Mesodermal cell (in vitro differentiated cells): ENCODE measurements at regions not wholly inside any gene's neighbourhood (a gene's known extent, or its start where the extent isn't known, plus 50 kb on each side); places are given as distances from the start of the nearest gene placed in this dataset.

Experiments
- H3K27ac ChIP-seq: 2 replicates; pipeline ENCODE4 v1.7.0; 2013; ENCODE audit warnings: mild to moderate bottlenecking, low read depth, low read length, moderate library complexity; ENCODE audit not compliant: severe bottlenecking
- H3K36me3 ChIP-seq: 2 replicates; pipeline ENCODE4 v1.7.1; 2013; ENCODE audit warnings: mild to moderate bottlenecking, low read length, moderate library complexity; ENCODE audit not compliant: control insufficient read depth, insufficient read depth
- H3K4me1 ChIP-seq: one replicate; pipeline ENCODE4 v1.7.1; 2013; ENCODE audit warnings: mild to moderate bottlenecking, low read length; ENCODE audit not compliant: insufficient read depth, control insufficient read depth, poor library complexity, severe bottlenecking
- H3K4me3 ChIP-seq: 2 replicates; pipeline ENCODE4 v1.7.0; 2013; ENCODE audit warnings: low read length, control low read depth, mild to moderate bottlenecking; ENCODE audit not compliant: insufficient read depth, poor library complexity, severe bottlenecking; ENCODE audit errors: extremely low read depth
- H3K9me3 ChIP-seq: 2 replicates; pipeline ENCODE4 v1.7.1; 2013; ENCODE audit warnings: mild to moderate bottlenecking, low read length, moderate library complexity; ENCODE audit not compliant: control insufficient read depth
- WGBS, 2 experiments: methylation state at CpG; one replicate each; pipeline ENCODE4 v1.1.5; 2013; ENCODE audit warnings: missing lambda C conversion rate in 2 of 2; ENCODE audit not compliant: insufficient coverage in 2 of 2; 5-methylcytosine and 5-hydroxymethylcytosine counted together

GRCh38 chr21:25362375-25363267, 244.7 kb downstream of the MRPL39 start:
- Histone ChIP-seq H3K27ac (no peak overlapping the region), H3K4me3 (no peak overlapping the region), H3K4me1 (no peaks in the 10 kb centered on the region), H3K9me3 (no peaks in the 10 kb centered on the region), H3K36me3 (no peaks in the 10 kb centered on the region)
- WGBS, 2 experiments, result 93 to 95% methylated on average over 9 to 10 of the region's 15 CpGs

- no peak overlapping the region for H3K27ac ChIP-seq
- H3K9me3 ChIP-seq, result no peaks in the 10 kb centered on the region
- no peaks in the 10 kb centered on the region for H3K4me1 ChIP-seq
- H3K4me3 ChIP-seq, result no peak overlapping the region
- no peaks in the 10 kb centered on the region for H3K36me3 ChIP-seq
- 94 to 96% methylated on average over 20 to 23 of the region's 28 CpGs for WGBS, 2 experiments
These were observed 245.5 kb downstream of the MRPL39 start for GRCh38 chr21:25361765-25362164.

GRCh38 chr21:25361097-25361496, 246.2 kb downstream of the MRPL39 start:
- Histone ChIP-seq H3K9me3 (no peaks in the 10 kb centered on the region), H3K27ac (no peak overlapping the region), H3K4me1 (no peaks in the 10 kb centered on the region), H3K4me3 (no peak overlapping the region), H3K36me3 (no peaks in the 10 kb centered on the region)
- no CpG with 5 or more reads among the region's 1 CpG for WGBS, 2 experiments

- Histone ChIP-seq H3K36me3 (no peaks in the 10 kb centered on the region), H3K4me3 (no peak overlapping the region), H3K4me1 (no peaks in the 10 kb centered on the region), H3K27ac (no peak overlapping the region), H3K9me3 (no peaks in the 10 kb centered on the region)
- WGBS, 2 experiments, result 90 to 96% methylated on average over 2 of the region's 2 CpGs
These were observed 246.7 kb downstream of the MRPL39 start for GRCh38 chr21:25360593-25360992.

GRCh38 chr21:25359724-25360123, 247.6 kb downstream of the MRPL39 start:
- no CpG with 5 or more reads among the region's 5 CpGs for WGBS, 2 experiments
- no peaks in the 10 kb centered on the region for H3K9me3 ChIP-seq
- no peaks in the 10 kb centered on the region for H3K4me1 ChIP-seq
- no peak overlapping the region for H3K4me3 ChIP-seq
- no peak overlapping the region for H3K27ac ChIP-seq
- H3K36me3 ChIP-seq, result no peaks in the 10 kb centered on the region

- no peaks in the 10 kb centered on the region for H3K9me3 ChIP-seq
- H3K27ac ChIP-seq, result no peak overlapping the region
- WGBS, 2 experiments, result 75 to 83% methylated on average over 4 to 5 of the region's 6 CpGs
- no peaks in the 10 kb centered on the region for H3K4me1 ChIP-seq
- no peaks in the 10 kb centered on the region for H3K36me3 ChIP-seq
- no peak overlapping the region for H3K4me3 ChIP-seq
These were observed 257.2 kb downstream of the MRPL39 start for GRCh38 chr21:25350056-25350455.

GRCh38 chr21:25343774-25344545, 263.3 kb downstream of the MRPL39 start:
- no peak overlapping the region for H3K4me3 ChIP-seq
- no peaks in the 10 kb centered on the region for H3K4me1 ChIP-seq
- H3K27ac ChIP-seq, result no peak overlapping the region
- H3K36me3 ChIP-seq, result no peaks in the 10 kb centered on the region
- H3K9me3 ChIP-seq, result no peaks in the 10 kb centered on the region
- 83 to 97% methylated on average over 5 to 7 of the region's 10 CpGs for WGBS, 2 experiments

GRCh38 chr21:25342816-25343215, 264.5 kb downstream of the MRPL39 start:
- Histone ChIP-seq H3K27ac (no peak overlapping the region), H3K36me3 (no peaks in the 10 kb centered on the region), H3K9me3 (no peaks in the 10 kb centered on the region), H3K4me3 (no peak overlapping the region), H3K4me1 (no peaks in the 10 kb centered on the region)
- no CpG with 5 or more reads among the region's 1 CpG for WGBS, 2 experiments

- no peaks in the 10 kb centered on the region for H3K4me1 ChIP-seq
- 80% methylated on average over 1 of the region's 6 CpGs; no CpG with 5 or more reads in 1 of the 2 experiments for WGBS, 2 experiments
- H3K27ac ChIP-seq, result no peak overlapping the region
- H3K9me3 ChIP-seq, result no peaks in the 10 kb centered on the region
- H3K36me3 ChIP-seq, result no peaks in the 10 kb centered on the region
- H3K4me3 ChIP-seq, result no peak overlapping the region
These were observed 265.3 kb downstream of the MRPL39 start for GRCh38 chr21:25341981-25342380.

GRCh38 chr21:25338415-25338814, 268.9 kb downstream of the MRPL39 start:
- H3K4me1 ChIP-seq, result no peaks in the 10 kb centered on the region
- no peak overlapping the region for H3K27ac ChIP-seq
- H3K4me3 ChIP-seq, result no peak overlapping the region
- no peaks in the 10 kb centered on the region for H3K36me3 ChIP-seq
- H3K9me3 ChIP-seq, result no peaks in the 10 kb centered on the region
- WGBS, 2 experiments, result 81 to 94% methylated on average over 2 to 4 of the region's 5 CpGs
